Stimulated activated CD8-positive, alpha-beta memory T cell treated with anti-CD3 and anti-CD28 coated beads, Interleukin-2, amount 100 ng/mL, for 1 hour (primary cell): ENCODE measurements at regions not wholly inside any gene's neighbourhood (a gene's known extent, or its start where the extent isn't known, plus 50 kb on each side); places are given as distances from the start of the nearest gene placed in this dataset.

Source experiments
- DNase-seq, 2 donors: peaks; one replicate each; pipeline ENCODE4 v3.0.0-alpha.2; 2020; ENCODE audit warnings: low read depth in 2 of 2

DNA sequence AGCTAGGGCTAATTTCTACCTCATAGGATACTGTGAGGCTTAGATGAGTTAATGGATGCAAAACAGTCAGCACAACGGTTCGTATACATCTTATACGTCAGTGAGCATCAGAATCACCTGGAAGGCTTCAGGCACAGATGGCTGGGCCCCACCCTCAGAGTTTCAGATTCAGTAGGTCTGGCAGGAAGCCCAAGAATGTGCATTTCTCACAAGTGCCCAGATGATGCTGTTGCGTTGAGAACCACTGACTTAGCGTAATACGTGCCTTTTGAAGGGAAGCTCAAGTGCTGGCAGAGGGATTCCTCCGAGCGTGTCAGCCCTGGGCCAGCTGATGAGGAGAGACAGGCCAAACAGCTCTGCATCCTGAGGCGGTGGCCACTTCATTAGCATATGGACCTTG lies 117.1 kb upstream of the WWC1 start:
- DNase-seq = no peak

DNA sequence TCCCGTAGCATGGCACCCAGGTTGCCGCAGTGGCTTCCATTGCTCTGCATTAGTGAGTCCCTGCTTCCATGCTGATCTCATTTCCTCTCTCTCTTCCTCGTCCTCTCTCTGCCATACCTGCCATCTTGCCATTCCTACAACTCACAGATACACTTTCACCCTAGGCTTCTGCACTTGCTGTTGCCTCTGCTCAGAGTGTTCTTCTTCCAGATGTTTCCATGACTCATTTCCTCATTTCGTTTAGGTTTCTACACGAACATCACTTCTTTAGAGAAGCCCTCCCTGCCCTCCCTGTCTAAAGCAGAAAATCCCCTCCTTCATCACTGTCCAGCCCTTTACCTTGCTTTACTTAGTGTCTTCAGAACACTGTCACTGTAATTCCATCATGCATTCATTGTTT lies 115.2 kb upstream of the WWC1 start:
- no peak for DNase-seq

DNA sequence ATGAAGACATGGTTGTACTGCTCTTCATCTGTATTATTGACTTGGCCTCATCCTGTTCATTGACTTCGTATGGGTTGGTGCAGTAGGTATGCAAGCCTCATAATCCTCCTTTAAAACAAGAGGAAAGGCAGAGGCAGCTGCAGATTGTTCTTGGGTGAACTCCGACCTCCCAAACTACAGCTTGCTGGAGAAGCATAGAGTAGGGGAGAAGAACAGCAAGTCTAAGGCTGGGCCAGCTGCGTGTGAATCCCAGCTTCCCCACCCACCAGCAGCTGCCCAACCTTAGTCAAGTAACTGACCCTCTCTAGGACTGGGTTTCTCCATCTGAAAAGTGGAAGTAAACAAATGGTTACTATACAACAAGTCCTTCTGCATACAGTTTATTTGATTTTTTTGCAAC lies 114.5 kb upstream of the WWC1 start:
- DNase-seq = no peak

DNA sequence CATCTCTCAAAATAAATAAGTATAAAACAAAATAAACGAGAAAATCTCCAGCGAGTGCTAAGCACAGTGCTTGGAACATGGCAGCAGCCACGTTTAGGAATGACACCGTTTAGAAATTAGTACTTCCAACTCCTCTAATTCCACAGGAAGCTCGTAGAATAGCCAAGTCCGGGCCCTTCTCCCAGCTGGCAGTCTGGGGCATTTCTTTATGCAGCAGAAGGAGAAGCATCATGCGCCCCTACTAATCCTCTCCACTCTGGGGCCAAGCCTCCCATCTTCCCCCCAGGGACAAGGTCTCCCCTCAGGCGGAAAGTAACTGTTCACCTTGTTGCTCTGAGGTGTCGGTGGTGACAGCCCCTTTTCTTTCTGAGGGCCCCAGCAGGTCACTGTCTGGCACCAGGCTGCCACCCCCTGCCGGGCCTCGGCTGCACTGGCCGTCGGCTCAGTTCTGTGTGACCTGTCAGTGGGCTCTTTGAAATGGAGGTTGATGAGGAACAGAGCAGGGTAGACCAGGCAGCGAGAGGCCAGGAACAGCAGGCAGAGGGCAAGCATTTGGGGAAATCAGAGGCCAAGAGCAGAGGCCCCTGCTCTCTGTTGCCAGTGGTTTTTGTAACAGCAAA lies 113.5 kb upstream of the WWC1 start:
- DNase-seq = no peak

DNA sequence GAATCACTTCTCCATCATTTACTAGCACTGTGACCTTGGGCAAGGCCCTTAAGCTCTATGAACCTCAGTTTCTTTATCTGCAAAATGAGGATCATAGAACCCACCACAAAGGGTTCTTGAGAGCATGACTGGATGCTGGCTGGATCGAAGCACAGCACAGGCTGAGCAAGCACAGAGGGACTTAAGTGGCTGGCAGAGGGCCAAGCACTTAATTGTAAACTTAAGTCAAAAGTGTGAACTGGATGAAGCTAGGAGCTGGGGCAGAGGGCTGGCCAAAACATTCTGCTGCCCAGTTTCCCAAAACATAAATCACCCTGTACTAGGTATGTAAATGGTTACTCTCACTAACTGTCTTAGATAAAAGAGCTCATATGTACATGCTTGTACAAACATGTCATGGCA lies 112.3 kb upstream of the WWC1 start:
- DNase-seq = no peak

DNA sequence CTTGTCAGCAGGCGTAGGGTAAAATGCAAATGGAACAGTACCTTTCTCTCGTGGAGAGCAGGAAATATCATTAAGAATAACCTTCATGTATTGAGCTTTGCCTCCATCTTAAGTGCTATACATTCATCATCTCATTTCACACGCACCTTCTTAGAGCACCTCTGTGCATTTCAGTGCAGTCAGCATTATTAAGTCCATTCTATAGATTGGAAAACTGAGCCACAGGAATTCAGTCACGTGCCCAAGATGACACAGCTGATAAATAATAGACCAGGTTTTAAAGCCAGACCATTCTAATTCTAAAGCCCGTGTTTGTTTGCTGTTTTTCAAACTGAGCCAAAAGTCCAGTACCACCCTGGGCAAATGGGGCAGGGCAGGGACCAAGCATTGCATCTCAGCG lies 109.2 kb upstream of the WWC1 start:
- no peak for DNase-seq

DNA sequence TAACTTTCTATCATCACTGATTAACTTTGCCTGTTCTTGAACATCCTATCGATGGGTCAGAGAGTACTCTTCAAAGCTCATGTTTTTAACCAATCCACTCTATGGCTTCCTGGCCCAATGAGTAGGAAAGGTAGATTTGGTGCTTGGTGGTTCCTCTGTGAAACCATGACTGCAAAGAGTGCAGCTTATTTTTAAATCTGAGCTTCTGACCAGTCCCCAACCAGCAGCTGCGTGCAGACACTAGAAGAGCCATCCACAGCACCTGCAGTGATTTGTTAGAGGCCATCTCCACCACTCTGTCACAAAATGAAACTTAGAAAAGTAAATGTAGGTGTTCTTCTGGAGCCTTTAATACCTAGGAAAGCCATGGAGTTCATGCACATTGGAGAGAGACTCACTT lies 107.3 kb upstream of the WWC1 start:
- DNase-seq = no peak

DNA sequence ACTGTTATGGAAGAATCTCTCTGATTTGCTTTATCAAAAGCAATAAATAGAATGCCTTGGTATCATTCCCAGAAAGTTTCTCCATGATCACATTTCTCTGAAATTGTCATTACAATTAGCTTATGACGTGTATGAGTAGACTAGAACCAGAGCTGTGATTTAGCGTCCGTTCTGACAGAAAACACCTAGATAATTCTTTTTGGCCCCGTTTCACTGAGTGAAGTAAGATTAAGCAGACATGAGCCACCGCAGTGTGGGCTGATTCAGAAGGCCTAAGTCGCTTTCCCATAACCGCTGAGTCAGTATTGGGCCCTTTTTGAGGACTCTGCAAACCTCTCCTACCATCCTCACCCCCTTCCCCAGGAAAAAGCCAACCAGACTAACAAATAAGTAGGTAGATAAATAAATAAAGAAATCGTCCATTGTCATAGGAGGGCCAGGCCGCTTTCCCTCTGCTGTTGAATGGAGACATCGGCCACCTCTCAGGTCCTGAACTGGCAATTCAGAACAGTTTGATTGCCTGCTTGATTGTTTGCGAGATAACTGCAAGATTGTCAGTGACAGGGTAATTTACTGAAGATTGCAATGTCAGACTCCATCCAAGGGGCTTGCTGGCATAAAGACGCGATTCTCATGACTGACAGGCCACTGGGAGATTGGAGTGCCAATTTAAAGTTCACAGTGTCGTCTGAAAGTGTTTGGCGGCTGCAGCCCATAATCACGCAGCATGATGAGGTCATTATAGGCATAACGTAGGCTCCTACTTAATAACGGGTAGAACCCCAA lies 105.0 kb upstream of the WWC1 start:
- DNase-seq = no peak

DNA sequence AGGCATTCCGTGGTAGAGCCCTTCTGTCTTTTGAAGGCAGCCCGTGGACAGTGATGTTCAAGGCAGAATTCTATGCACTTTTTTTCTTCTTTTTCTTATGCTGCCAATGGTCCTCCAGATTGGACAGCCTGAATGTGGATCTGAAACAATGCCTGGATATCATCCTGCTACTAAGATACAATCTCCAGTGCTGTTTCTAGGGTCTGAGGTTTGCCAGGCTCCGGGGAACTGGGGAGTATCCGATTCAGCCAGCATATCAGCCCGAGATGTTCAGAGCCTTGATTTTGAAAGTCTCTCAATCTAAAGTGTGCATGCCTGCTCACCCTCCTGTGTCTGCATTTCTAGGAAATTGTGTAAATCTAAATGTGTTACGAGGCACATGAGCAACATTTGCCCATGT lies 103.8 kb upstream of the WWC1 start:
- DNase-seq = no peak

DNA sequence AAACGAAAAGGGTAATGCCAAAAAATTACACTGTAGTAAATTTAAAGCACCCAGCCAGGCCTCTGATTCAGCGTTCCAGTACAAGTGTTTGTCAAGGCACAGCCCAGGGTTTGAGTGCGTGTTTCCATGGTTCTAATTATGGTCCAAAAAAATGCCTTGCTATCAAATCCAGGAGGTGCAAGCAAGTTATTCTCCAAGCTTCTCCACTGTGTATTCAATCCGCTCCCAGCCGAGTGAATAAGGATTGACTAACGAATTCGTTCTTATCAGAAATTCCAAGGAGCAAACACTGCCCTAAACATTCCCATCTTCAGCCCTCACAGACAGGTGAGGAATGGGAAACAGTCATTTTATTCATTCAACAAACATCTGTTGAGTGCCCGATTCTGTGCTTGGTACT lies 103.3 kb upstream of the WWC1 start:
- no peak for DNase-seq

DNA sequence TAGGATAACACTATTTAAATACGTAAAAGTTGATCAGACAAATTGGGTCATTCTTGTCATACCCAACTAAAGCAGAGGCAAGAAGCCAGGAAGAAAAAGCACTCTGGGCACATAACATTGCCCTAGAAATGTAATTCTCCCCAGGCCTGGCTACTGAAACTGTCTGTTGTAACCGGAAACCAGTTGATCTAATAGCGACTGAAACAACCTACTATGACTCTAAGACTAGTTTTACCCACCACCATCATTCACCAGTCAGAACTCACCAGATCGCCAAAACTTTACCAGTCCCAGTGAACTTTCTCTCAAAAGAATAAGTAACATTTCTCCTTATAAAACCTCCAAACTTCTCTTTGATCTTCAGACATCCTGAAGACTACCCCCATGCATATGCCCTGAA lies 99.3 kb upstream of the WWC1 start:
- DNase-seq = no peak

DNA sequence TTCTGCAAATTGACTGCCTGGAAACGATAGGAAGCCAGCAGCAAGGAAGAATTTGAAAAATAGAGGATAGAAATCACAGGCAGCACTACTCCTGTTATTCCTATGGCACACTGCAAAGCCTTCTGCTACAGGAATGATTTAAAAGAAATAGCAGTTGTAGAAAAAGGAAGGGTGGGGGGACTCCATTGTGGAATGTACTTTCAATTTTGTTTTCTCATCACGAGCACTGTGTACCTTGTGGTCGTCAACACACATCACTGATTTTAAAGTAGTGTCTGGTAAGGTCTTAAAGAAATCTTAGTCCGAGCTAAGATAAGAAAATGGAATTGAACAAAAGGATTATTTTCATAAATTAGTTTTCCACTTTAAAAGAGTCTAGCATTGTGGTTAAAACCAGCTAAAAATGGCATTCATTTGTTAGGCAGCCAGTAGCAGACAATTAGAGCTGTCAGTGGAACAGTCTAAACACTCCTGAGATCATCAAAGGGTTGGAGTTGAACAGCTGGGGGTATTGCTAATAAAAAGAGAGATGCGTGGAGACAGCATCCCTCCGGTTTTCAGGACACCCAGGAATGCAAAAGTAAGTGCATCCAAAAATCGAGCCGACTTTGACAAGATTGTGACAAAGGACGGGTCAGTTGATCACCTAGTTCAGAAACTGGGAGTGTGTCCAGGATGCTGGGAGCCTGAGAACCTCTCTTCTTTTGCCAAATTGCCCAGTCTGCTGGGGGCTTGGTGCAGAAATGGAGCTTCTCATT lies 97.8 kb upstream of the WWC1 start:
- no peak for DNase-seq

DNA sequence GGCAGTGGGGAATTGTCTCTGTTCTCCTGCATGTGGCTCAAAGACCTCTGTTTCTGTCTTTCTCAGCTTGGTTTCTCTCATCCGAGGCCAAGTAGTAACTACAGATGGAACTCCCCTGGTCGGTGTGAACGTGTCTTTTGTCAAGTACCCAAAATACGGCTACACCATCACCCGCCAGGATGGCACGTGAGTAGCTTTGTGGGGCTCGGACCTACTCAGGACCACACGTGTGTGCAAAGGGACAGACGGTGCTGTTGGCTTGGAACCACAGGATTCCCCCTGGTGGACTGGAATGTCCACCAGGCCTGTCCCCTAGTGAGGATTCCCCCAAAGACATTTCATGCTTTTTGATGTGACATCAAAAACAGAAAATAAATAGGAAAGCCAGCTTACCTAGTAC lies 96.3 kb upstream of the WWC1 start:
- DNase-seq = no peak

DNA sequence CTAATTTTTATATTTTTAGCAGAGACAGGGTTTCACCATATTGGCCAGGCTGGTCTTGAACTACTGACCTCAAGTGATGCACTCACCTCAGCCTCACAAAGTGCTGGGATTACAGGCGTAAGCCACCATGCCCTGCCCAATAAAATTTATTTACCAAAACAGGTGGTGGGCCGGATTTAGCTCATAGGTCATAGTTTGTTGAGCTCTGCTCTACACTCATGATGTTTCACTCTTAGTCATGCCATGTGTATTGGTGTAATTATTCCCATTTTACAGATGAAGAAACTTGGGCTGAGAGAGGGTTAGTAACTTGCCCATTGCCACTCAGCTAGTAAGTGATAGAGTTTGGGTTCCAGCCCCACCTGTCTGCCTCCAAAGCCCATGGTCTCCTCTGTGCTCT lies 93.1 kb upstream of the WWC1 start:
- DNase-seq = no peak

DNA sequence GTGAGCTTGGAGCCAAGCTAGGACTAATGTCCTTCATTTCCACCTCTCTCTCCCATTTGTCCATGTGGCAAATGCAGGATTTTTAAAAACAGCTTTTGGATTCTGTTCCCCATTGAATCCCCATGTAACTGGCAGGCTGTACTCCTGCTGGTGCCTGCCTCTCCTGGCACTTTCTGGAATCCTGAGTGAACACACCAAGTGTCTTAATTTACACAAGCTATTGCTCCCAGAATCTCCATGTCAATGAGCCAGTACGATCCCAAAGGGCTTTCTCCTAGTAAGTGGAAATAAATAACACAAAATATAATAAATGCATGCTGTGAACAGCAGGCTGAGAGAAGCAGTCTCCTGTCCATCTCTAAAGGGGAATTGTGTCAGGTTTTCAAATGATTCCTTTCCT lies 88.4 kb upstream of the WWC1 start:
- DNase-seq = no peak

DNA sequence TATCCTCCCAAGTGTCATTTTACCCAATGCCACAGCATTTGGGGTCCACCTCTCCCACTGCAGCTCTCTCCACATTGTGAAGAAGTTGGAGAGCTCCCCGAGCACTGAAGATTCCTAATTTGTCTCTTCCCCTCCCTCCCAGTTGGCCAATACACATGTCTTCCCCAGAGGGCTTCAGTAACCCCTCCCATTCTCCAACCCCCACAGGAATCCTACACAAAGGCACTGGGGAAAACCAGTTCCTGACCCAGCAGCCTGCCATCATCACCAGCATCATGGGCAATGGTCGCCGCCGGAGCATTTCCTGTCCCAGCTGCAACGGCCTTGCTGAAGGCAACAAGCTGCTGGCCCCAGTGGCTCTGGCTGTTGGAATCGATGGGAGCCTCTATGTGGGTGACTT lies 87.3 kb upstream of the WWC1 start:
- no peak for DNase-seq

DNA sequence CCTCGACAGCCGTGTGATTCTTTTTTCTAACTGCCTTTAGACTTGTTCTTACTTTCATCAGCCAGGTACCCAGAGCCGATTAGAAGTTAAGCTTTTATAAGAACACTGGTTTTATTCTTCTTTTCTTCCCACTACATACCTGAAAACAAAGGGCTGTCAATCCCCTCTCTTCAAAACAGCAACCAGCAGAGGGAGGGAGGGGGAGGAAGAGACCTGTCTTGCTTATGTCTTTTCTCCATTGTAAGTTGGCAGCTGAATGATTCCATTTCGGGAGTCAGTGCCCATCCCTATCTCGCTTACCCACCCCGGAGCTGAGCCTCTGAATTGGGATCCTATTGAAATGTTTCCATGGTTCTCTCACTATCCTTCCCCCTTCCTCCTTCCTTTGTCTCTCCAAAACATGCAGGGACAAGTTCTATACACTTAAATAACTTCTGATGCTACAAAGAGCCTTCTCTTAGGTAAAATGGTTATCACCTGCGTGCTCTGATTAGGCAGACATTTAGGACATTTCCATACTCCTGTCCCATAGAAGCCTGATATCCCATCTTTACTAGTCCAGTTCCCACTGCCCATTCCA lies 83.9 kb upstream of the WWC1 start:
- no peak for DNase-seq

DNA sequence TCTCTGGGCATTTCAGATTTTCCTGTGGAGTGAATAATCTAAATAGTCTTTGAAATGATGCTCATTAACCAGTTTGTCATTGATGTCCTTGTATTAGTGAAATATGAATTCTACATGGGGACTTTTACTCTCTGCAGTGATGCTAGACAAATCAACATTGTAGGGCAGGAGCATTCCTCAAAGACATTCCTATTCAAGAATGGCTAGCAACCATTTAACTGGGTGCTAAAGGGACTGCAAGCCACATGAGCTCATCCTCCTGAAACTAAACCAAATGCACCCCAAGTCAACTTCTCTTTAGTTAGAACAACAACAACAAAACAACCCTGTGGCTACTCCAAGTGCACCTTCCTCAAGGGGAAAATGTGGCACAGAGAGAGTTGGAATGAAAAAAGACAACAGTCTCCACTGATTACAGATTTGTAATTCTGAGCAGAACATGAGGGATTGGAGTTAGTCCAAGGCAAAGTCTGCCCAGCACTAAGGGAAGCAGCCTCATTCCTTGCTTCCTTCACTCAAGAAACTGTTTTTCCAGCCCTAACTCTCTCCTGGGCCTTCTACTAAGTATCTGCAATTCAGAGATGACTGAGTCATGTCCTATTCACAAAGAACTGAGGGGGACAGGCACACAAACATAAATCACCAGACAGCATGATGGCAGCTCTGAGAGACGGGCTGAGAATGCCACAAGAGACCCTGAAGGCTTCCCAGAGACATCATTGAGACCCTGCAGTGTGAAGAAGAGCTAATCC lies 82.0 kb upstream of the WWC1 start:
- no peak for DNase-seq

DNA sequence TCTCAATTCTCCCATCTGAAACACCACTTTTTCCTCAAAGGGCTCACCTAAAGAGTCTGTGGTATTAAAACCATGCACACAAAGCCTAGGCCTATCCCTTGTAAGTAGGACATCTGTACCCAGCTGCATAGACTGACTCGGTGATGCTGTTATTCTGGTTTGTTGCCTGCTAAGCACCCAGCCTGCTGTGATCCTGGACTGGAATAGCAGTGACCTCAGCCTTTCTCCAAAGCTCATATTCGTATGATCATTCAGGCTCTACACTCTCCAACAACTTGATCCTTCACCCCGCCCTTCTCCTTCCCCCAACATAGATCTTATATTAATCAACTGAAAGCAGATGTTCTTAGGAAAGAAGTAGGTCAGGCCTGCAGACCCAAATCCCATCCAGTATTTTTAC lies 81.4 kb upstream of the WWC1 start:
- no peak for DNase-seq

DNA sequence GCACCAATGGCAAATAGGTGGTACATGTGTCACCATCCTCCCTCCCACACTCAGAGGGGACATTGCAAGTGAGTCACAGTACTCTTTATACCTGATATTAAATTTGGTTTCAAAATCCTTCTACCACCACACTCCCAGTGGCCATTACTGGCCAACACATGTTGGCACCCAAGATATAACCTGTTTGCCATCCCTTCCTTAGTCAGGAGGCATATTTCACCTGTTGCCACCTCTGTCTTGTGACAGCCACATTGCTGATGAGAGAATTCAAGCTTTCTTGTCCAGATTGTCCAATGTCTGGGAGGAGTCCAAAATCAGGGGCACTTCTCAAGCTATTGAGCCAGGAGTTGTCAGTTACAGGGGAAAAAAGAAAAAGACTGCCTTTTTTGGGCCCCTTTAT lies 80.2 kb upstream of the WWC1 start:
- DNase-seq = no peak

DNA sequence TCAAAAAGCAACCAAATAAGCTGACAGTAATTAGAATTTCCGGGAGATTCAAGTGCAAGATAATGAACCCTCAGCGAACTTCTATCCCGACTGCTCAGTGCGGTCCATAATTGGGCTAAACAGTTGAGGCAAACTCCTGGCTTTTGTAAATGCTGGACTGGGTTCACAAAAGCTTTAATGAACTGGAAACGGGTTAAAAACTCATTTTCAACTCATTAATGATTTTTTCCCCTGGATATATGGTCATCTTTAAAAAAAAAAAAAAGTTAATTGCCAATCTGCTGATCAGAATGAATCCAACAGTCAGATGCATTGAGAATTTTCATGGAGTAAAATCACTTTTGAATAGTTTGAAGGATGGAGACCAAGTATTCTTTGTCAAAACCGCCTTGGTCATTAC lies 79.5 kb upstream of the WWC1 start:
- no peak for DNase-seq

DNA sequence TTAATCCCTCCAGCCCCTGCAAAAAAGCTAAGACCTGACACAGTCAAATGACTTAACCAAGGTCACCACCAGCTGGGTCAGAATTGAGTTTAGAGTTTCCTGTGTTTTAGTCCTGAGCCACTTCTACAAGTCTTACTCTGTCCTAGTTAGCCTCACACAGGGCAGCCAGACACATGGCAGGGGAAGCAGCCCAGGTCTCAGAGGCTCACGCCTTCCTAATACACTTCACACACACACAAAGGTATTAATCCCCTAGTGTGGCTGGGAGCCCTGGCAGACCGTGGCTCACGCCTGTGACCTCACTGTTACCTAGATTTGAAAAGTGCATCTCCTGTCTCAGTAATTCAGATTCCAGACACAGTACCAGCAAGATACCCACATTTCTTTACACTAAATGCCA lies 77.4 kb upstream of the WWC1 start:
- DNase-seq = no peak
